GM23338 (cell line): ENCODE measurements at regions not wholly inside any gene's neighbourhood (a gene's known extent, or its start where the extent isn't known, plus 50 kb on each side); places are given as distances from the start of the nearest gene placed in this dataset.

Experiments
- ATAC-seq: fragments of 200-7000 bp; cut with Tn5 transposase; 3 replicates; pipeline ENCODE4 v1.9.1; 2020
- DNase-seq: peaks from one replicate; pipeline ENCODE4 v3.0.0-alpha.2; 2015; ENCODE audit warnings: low spot score
- H2AFZ ChIP-seq: fragments of 200-600 bp; sonication (generic); 2 replicates; pipeline ENCODE4 v1.8.0; 2016; ENCODE audit warnings: antibody characterized with exemption, mild to moderate bottlenecking, moderate library complexity
- H3F3A ChIP-seq: fragments of 200-600 bp; sonication (generic); replicated peaks from 2 replicates; pipeline ENCODE4 v1.8.0; 2017; ENCODE audit warnings: antibody characterized with exemption, mixed run types, low read depth
- H3K27ac ChIP-seq: fragments of 200-600 bp; sonication (generic); 2 replicates; pipeline ENCODE4 v1.6.1; 2016; ENCODE audit warnings: low read depth
- H3K27me3 ChIP-seq: fragments of 200-600 bp; sonication (generic); 2 replicates; pipeline ENCODE4 v1.8.0; 2016; ENCODE audit warnings: mild to moderate bottlenecking, mixed run types, moderate library complexity; ENCODE audit not compliant: insufficient read depth
- H3K36me3 ChIP-seq: fragments of 200-600 bp; sonication (generic); 2 replicates; pipeline ENCODE4 v1.8.0; 2016; ENCODE audit warnings: mild to moderate bottlenecking; ENCODE audit not compliant: insufficient read depth
- H3K4me1 ChIP-seq: fragments of 200-600 bp; sonication (generic); 2 replicates; pipeline ENCODE4 v1.8.0; 2016; ENCODE audit warnings: mild to moderate bottlenecking, moderate library complexity; ENCODE audit not compliant: insufficient read depth
- H3K4me2 ChIP-seq: fragments of 200-600 bp; sonication (generic); 2 replicates; pipeline ENCODE4 v1.7.1; 2017; ENCODE audit warnings: mixed run types
- H3K4me3 ChIP-seq: fragments of 200-600 bp; sonication (generic); 2 replicates; pipeline ENCODE4 v1.6.1; 2016; ENCODE audit warnings: mixed run types
- H3K79me2 ChIP-seq: fragments of 200-600 bp; sonication (generic); replicated peaks from 2 replicates; pipeline ENCODE4 v1.8.0; 2017; ENCODE audit warnings: mild to moderate bottlenecking; ENCODE audit not compliant: insufficient read depth
- H3K9me2 ChIP-seq: fragments of 200-600 bp; sonication (generic); 2 replicates; pipeline ENCODE4 v1.8.0; 2017; ENCODE audit not compliant: insufficient read depth
- H4K20me1 ChIP-seq: fragments of 200-600 bp; sonication (generic); replicated peaks from 2 replicates; pipeline ENCODE4 v1.8.0; 2017; ENCODE audit warnings: mild to moderate bottlenecking; ENCODE audit not compliant: insufficient read depth
- H3K27ac Mint-ChIP-seq: 2 replicates; pipeline ENCODE4 v1.8.0; 2020; ENCODE audit warnings: inconsistent platforms, mild to moderate bottlenecking, moderate library complexity, mixed read lengths
- H3K27me3 Mint-ChIP-seq: 3 replicates; pipeline ENCODE4 v1.8.0; 2022; ENCODE audit warnings: low read depth, mild to moderate bottlenecking, moderate library complexity, mixed read lengths, inconsistent platforms; ENCODE audit not compliant: insufficient read depth, poor library complexity
- H3K36me3 Mint-ChIP-seq: 3 replicates; pipeline ENCODE4 v1.8.0; 2021; ENCODE audit warnings: low read depth, mild to moderate bottlenecking, inconsistent platforms, moderate library complexity, mixed read lengths
- H3K4me1 Mint-ChIP-seq: 3 replicates; pipeline ENCODE4 v1.8.0; 2020; ENCODE audit warnings: mild to moderate bottlenecking, inconsistent platforms, mixed read lengths
- H3K4me3 Mint-ChIP-seq: 3 replicates; pipeline ENCODE4 v1.8.0; 2021; ENCODE audit warnings: moderate library complexity, mild to moderate bottlenecking, inconsistent platforms, mixed read lengths
- H3K9me3 Mint-ChIP-seq: 3 replicates; pipeline ENCODE4 v1.8.0; 2020; ENCODE audit warnings: moderate library complexity, mild to moderate bottlenecking, inconsistent platforms, mixed read lengths
- CREB1 ChIP-seq: fragments of 250-450 bp; sonication (Bioruptor Pico); IDR thresholded peaks from 2 replicates; pipeline ENCODE4 v1.5.0; 2020; ENCODE audit warnings: low read depth, mild to moderate bottlenecking, moderate library complexity
- EZH2 ChIP-seq: fragments of 200-600 bp; sonication (generic); IDR thresholded peaks from one replicate; pipeline ENCODE4 v1.8.0; 2017; ENCODE audit warnings: antibody characterized with exemption, mild to moderate bottlenecking, low read depth; ENCODE audit not compliant: unreplicated experiment
- EZH2phosphoT487 ChIP-seq: fragments of 200-600 bp; sonication (generic); IDR thresholded peaks from one replicate; pipeline ENCODE4 v1.8.1; 2018; ENCODE audit warnings: antibody characterized with exemption; ENCODE audit not compliant: unreplicated experiment
- JUNB ChIP-seq: IDR thresholded peaks from one replicate; pipeline ENCODE4 v1.6.1; 2016; ENCODE audit warnings: antibody characterized with exemption; ENCODE audit not compliant: unreplicated experiment
- NANOG ChIP-seq: IDR thresholded peaks from 2 replicates; pipeline ENCODE4 v1.6.1; 2016; ENCODE audit warnings: antibody characterized with exemption, borderline replicate concordance
- POLR2AphosphoS5 ChIP-seq: IDR thresholded peaks from 2 replicates; pipeline ENCODE4 v1.6.1; 2016; ENCODE audit warnings: antibody characterized with exemption, low read depth
- STAT1 ChIP-seq: IDR thresholded peaks from one replicate; pipeline ENCODE4 v1.6.1; 2016; ENCODE audit warnings: antibody characterized with exemption; ENCODE audit not compliant: unreplicated experiment
- ZNF114 ChIP-seq: fragments of 250-450 bp; sonication (Bioruptor Pico); IDR thresholded peaks from 2 replicates; pipeline ENCODE4 v1.5.0; 2020; ENCODE audit warnings: mild to moderate bottlenecking, moderate library complexity
- ZNF331 ChIP-seq: fragments of 250-450 bp; sonication (Bioruptor Pico); IDR thresholded peaks from 2 replicates; pipeline ENCODE4 v1.5.0; 2020; ENCODE audit warnings: low read depth, mild to moderate bottlenecking, moderate library complexity
- TF ChIP-seq, protein P1 (sequence below): IDR thresholded peaks from 2 replicates; pipeline ENCODE4 v1.6.1; 2016; ENCODE audit warnings: antibody characterized with exemption
- TF ChIP-seq, protein P2 (sequence below): IDR thresholded peaks from one replicate; pipeline ENCODE4 v1.6.1; 2018; ENCODE audit warnings: antibody characterized with exemption; ENCODE audit not compliant: unreplicated experiment
- TF ChIP-seq, protein P3 (sequence below): fragments of 250-450 bp; sonication (Bioruptor Pico); IDR thresholded peaks from 2 replicates; pipeline ENCODE4 v1.5.0; 2020; ENCODE audit warnings: mild to moderate bottlenecking, moderate library complexity
- TF ChIP-seq, protein P4 (sequence below), 2 experiments: fragments of 200-600 bp in 1 of 2; sonication (generic) in 1 of 2; conservative IDR thresholded peaks; 2 replicates each; pipeline versions ENCODE4 v1.5.1 to v1.6.1; 2016 to 2017; ENCODE audit warnings: antibody characterized with exemption in 2 of 2, low read depth in 2 of 2, mild to moderate bottlenecking in 2 of 2, moderate library complexity in 1 of 2

DNA sequence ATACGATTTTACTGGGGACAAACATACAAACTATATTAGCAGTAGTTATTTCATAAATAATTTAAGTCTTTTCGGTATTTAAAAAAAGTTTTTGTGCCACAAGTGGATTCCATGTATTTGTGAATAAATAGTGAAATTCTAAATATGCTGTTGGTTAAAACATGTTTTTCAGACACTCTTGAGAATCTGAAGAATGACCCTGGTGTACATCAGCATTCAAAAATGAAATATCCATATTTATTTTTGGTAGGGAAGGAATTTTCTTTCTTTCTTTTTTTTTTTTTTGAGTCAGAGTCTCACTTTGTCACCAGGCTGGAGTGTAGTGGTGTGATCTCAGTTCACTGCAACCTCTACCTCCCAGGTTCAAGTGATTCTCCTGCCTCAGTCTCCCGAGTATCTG lies 136.1 kb upstream of the CDK6 start:
- no peak for TF ChIP-seq EZH2phosphoT487
- no peak for TF ChIP-seq JUNB
- TF ChIP-seq NANOG, result no peak
- TF ChIP-seq, protein P1, sequence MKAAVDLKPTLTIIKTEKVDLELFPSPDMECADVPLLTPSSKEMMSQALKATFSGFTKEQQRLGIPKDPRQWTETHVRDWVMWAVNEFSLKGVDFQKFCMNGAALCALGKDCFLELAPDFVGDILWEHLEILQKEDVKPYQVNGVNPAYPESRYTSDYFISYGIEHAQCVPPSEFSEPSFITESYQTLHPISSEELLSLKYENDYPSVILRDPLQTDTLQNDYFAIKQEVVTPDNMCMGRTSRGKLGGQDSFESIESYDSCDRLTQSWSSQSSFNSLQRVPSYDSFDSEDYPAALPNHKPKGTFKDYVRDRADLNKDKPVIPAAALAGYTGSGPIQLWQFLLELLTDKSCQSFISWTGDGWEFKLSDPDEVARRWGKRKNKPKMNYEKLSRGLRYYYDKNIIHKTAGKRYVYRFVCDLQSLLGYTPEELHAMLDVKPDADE, result no peak
- TF ChIP-seq, protein P2, sequence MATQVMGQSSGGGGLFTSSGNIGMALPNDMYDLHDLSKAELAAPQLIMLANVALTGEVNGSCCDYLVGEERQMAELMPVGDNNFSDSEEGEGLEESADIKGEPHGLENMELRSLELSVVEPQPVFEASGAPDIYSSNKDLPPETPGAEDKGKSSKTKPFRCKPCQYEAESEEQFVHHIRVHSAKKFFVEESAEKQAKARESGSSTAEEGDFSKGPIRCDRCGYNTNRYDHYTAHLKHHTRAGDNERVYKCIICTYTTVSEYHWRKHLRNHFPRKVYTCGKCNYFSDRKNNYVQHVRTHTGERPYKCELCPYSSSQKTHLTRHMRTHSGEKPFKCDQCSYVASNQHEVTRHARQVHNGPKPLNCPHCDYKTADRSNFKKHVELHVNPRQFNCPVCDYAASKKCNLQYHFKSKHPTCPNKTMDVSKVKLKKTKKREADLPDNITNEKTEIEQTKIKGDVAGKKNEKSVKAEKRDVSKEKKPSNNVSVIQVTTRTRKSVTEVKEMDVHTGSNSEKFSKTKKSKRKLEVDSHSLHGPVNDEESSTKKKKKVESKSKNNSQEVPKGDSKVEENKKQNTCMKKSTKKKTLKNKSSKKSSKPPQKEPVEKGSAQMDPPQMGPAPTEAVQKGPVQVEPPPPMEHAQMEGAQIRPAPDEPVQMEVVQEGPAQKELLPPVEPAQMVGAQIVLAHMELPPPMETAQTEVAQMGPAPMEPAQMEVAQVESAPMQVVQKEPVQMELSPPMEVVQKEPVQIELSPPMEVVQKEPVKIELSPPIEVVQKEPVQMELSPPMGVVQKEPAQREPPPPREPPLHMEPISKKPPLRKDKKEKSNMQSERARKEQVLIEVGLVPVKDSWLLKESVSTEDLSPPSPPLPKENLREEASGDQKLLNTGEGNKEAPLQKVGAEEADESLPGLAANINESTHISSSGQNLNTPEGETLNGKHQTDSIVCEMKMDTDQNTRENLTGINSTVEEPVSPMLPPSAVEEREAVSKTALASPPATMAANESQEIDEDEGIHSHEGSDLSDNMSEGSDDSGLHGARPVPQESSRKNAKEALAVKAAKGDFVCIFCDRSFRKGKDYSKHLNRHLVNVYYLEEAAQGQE, result no peak
- no peak for TF ChIP-seq EZH2
- TF ChIP-seq, protein P3, sequence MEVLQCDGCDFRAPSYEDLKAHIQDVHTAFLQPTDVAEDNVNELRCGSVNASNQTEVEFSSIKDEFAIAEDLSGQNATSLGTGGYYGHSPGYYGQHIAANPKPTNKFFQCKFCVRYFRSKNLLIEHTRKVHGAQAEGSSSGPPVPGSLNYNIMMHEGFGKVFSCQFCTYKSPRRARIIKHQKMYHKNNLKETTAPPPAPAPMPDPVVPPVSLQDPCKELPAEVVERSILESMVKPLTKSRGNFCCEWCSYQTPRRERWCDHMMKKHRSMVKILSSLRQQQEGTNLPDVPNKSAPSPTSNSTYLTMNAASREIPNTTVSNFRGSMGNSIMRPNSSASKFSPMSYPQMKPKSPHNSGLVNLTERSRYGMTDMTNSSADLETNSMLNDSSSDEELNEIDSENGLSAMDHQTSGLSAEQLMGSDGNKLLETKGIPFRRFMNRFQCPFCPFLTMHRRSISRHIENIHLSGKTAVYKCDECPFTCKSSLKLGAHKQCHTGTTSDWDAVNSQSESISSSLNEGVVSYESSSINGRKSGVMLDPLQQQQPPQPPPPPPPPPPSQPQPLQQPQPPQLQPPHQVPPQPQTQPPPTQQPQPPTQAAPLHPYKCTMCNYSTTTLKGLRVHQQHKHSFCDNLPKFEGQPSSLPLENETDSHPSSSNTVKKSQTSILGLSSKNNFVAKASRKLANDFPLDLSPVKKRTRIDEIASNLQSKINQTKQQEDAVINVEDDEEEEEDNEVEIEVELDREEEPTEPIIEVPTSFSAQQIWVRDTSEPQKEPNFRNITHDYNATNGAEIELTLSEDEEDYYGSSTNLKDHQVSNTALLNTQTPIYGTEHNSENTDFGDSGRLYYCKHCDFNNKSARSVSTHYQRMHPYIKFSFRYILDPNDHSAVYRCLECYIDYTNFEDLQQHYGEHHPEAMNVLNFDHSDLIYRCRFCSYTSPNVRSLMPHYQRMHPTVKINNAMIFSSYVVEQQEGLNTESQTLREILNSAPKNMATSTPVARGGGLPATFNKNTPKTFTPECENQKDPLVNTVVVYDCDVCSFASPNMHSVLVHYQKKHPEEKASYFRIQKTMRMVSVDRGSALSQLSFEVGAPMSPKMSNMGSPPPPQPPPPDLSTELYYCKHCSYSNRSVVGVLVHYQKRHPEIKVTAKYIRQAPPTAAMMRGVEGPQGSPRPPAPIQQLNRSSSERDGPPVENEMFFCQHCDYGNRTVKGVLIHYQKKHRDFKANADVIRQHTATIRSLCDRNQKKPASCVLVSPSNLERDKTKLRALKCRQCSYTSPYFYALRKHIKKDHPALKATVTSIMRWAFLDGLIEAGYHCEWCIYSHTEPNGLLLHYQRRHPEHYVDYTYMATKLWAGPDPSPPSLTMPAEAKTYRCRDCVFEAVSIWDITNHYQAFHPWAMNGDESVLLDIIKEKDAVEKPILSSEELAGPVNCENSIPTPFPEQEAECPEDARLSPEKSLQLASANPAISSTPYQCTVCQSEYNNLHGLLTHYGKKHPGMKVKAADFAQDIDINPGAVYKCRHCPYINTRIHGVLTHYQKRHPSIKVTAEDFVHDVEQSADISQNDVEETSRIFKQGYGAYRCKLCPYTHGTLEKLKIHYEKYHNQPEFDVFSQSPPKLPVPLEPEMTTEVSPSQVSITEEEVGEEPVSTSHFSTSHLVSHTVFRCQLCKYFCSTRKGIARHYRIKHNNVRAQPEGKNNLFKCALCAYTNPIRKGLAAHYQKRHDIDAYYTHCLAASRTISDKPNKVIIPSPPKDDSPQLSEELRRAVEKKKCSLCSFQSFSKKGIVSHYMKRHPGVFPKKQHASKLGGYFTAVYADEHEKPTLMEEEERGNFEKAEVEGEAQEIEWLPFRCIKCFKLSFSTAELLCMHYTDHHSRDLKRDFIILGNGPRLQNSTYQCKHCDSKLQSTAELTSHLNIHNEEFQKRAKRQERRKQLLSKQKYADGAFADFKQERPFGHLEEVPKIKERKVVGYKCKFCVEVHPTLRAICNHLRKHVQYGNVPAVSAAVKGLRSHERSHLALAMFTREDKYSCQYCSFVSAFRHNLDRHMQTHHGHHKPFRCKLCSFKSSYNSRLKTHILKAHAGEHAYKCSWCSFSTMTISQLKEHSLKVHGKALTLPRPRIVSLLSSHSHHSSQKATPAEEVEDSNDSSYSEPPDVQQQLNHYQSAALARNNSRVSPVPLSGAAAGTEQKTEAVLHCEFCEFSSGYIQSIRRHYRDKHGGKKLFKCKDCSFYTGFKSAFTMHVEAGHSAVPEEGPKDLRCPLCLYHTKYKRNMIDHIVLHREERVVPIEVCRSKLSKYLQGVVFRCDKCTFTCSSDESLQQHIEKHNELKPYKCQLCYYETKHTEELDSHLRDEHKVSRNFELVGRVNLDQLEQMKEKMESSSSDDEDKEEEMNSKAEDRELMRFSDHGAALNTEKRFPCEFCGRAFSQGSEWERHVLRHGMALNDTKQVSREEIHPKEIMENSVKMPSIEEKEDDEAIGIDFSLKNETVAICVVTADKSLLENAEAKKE (CRISPR knock-in tag), result no peak
- TF ChIP-seq, protein P4, sequence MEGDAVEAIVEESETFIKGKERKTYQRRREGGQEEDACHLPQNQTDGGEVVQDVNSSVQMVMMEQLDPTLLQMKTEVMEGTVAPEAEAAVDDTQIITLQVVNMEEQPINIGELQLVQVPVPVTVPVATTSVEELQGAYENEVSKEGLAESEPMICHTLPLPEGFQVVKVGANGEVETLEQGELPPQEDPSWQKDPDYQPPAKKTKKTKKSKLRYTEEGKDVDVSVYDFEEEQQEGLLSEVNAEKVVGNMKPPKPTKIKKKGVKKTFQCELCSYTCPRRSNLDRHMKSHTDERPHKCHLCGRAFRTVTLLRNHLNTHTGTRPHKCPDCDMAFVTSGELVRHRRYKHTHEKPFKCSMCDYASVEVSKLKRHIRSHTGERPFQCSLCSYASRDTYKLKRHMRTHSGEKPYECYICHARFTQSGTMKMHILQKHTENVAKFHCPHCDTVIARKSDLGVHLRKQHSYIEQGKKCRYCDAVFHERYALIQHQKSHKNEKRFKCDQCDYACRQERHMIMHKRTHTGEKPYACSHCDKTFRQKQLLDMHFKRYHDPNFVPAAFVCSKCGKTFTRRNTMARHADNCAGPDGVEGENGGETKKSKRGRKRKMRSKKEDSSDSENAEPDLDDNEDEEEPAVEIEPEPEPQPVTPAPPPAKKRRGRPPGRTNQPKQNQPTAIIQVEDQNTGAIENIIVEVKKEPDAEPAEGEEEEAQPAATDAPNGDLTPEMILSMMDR (conservative IDR thresholded peaks at IDR 0.05; ENCODE audit: low read depth in 2 of 2), result no peak
- TF ChIP-seq STAT1, result no peak
- TF ChIP-seq ZNF114 (CRISPR knock-in tag), result no peak
- TF ChIP-seq CREB1, result no peak
- no peak for TF ChIP-seq POLR2AphosphoS5
- no peak for TF ChIP-seq ZNF331 (CRISPR knock-in tag)
- no peaks in the 10 kb centered on the region for H3K27me3 ChIP-seq
- no peak overlapping the region for H3K4me2 ChIP-seq
- no peaks in the 10 kb centered on the region for H3K36me3 ChIP-seq
- no peaks in the 10 kb centered on the region for H3K4me1 Mint-ChIP-seq
- H3K9me3 Mint-ChIP-seq, result peaks cover 4% of the 10 kb centered on the region
- ATAC-seq (no peak), DNase-seq (no peak)
- H3K27ac Mint-ChIP-seq, result no peak overlapping the region
- no peaks in the 10 kb centered on the region for H4K20me1 ChIP-seq
- H3K4me3 Mint-ChIP-seq, result no peak overlapping the region
- peaks cover 2% of the 10 kb centered on the region for H3K27me3 Mint-ChIP-seq
- H3F3A ChIP-seq, result no peaks in the 10 kb centered on the region
- H3K36me3 Mint-ChIP-seq, result no peaks in the 10 kb centered on the region
- no peak overlapping the region for H3K27ac ChIP-seq
- H2AFZ ChIP-seq, result no peak overlapping the region
- no peaks in the 10 kb centered on the region for H3K79me2 ChIP-seq
- H3K4me3 ChIP-seq, result no peak overlapping the region
- no peaks in the 10 kb centered on the region for H3K4me1 ChIP-seq
- H3K9me2 ChIP-seq, result 0 out of 2 replicates have a peak, but pooled peaks cover 10% of the 10 kb centered on the region
